Liver (tissue), 3 donors: ENCODE measurements at regions not wholly inside any gene's neighbourhood (a gene's known extent, or its start where the extent isn't known, plus 50 kb on each side); places are given as distances from the start of the nearest gene placed in this dataset.

Source experiments
- GABPA ChIP-seq, 2 donors: IDR thresholded peaks in 1 of 2; conservative IDR thresholded peaks in 1 of 2; 2 replicates each; pipeline ENCODE4 v1.6.1; 2016; ENCODE audit warnings: antibody characterized with exemption in 2 of 2, mild to moderate bottlenecking in 1 of 2, moderate library complexity in 1 of 2
- JUND ChIP-seq, 2 donors: IDR thresholded peaks; 2 replicates each; pipeline ENCODE4 v1.6.1; 2016; ENCODE audit warnings: antibody characterized with exemption in 2 of 2
- SP1 ChIP-seq: IDR thresholded peaks from 2 replicates; pipeline ENCODE4 v1.6.1; 2018; ENCODE audit warnings: antibody characterized with exemption, mild to moderate bottlenecking
- YY1 ChIP-seq: IDR thresholded peaks from 2 replicates; pipeline ENCODE4 v1.6.1; 2016; ENCODE audit warnings: antibody characterized with exemption, mild to moderate bottlenecking
- TF ChIP-seq, protein P1 (sequence below): fragments of 150-350 bp; IDR thresholded peaks from 2 replicates; pipeline ENCODE4 v1.5.1; 2017; ENCODE audit warnings: improper control_type of control experiment, low read depth, low read length; ENCODE audit not compliant: missing input control
- TF ChIP-seq, protein P2 (sequence below): IDR thresholded peaks from 2 replicates; pipeline ENCODE4 v1.6.1; 2016; ENCODE audit warnings: antibody characterized with exemption
- TF ChIP-seq, protein P3 (sequence below): IDR thresholded peaks from 2 replicates; pipeline ENCODE4 v1.6.1; 2016; ENCODE audit warnings: antibody characterized with exemption
- TF ChIP-seq, protein P4 (sequence below): IDR thresholded peaks from 2 replicates; pipeline ENCODE4 v1.6.1; 2016; ENCODE audit warnings: antibody characterized with exemption, mild to moderate bottlenecking
- donor health status: healthy.
- donor health status: healthy.

DNA sequence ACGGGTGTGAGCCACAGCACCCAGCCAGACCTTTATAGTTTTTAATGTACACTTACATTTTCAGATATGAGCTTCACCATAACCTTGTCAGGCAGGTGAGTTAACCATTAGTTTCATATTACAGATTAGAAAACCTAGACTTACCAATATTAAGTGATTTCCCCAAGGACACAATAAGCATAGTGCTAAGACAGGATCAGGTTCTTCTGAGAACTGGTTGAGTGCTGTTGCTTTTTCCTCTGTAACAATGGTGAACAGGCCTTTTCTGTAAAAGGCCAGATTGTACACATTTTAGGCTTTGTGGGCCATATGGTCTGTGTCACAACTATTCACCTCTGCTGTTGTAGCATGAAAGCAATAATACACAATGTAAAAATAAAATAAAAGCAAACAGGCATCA is 332.0 kb downstream of the PIK3C3 start:
- TF ChIP-seq, protein P1, sequence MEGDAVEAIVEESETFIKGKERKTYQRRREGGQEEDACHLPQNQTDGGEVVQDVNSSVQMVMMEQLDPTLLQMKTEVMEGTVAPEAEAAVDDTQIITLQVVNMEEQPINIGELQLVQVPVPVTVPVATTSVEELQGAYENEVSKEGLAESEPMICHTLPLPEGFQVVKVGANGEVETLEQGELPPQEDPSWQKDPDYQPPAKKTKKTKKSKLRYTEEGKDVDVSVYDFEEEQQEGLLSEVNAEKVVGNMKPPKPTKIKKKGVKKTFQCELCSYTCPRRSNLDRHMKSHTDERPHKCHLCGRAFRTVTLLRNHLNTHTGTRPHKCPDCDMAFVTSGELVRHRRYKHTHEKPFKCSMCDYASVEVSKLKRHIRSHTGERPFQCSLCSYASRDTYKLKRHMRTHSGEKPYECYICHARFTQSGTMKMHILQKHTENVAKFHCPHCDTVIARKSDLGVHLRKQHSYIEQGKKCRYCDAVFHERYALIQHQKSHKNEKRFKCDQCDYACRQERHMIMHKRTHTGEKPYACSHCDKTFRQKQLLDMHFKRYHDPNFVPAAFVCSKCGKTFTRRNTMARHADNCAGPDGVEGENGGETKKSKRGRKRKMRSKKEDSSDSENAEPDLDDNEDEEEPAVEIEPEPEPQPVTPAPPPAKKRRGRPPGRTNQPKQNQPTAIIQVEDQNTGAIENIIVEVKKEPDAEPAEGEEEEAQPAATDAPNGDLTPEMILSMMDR: no peak
- TF ChIP-seq YY1: no peak
- TF ChIP-seq, protein P2, sequence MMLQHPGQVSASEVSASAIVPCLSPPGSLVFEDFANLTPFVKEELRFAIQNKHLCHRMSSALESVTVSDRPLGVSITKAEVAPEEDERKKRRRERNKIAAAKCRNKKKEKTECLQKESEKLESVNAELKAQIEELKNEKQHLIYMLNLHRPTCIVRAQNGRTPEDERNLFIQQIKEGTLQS: no peak
- TF ChIP-seq, protein P3, sequence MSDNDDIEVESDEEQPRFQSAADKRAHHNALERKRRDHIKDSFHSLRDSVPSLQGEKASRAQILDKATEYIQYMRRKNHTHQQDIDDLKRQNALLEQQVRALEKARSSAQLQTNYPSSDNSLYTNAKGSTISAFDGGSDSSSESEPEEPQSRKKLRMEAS: no peak
- TF ChIP-seq SP1: no peak
- TF ChIP-seq GABPA (IDR thresholded peaks at IDR 0.05 in 1 of 2, conservative IDR thresholded peaks at IDR 0.05 in 1 of 2): no peak
- TF ChIP-seq JUND (IDR thresholded peaks at IDR 0.05): no peak
- TF ChIP-seq, protein P4, sequence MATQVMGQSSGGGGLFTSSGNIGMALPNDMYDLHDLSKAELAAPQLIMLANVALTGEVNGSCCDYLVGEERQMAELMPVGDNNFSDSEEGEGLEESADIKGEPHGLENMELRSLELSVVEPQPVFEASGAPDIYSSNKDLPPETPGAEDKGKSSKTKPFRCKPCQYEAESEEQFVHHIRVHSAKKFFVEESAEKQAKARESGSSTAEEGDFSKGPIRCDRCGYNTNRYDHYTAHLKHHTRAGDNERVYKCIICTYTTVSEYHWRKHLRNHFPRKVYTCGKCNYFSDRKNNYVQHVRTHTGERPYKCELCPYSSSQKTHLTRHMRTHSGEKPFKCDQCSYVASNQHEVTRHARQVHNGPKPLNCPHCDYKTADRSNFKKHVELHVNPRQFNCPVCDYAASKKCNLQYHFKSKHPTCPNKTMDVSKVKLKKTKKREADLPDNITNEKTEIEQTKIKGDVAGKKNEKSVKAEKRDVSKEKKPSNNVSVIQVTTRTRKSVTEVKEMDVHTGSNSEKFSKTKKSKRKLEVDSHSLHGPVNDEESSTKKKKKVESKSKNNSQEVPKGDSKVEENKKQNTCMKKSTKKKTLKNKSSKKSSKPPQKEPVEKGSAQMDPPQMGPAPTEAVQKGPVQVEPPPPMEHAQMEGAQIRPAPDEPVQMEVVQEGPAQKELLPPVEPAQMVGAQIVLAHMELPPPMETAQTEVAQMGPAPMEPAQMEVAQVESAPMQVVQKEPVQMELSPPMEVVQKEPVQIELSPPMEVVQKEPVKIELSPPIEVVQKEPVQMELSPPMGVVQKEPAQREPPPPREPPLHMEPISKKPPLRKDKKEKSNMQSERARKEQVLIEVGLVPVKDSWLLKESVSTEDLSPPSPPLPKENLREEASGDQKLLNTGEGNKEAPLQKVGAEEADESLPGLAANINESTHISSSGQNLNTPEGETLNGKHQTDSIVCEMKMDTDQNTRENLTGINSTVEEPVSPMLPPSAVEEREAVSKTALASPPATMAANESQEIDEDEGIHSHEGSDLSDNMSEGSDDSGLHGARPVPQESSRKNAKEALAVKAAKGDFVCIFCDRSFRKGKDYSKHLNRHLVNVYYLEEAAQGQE: no peak
